ENCODE measurements at regions not wholly inside any gene's neighbourhood (a gene's known extent, or its start where the extent isn't known, plus 50 kb on each side); places are given as distances from the start of the nearest gene placed in this dataset.

DNA sequence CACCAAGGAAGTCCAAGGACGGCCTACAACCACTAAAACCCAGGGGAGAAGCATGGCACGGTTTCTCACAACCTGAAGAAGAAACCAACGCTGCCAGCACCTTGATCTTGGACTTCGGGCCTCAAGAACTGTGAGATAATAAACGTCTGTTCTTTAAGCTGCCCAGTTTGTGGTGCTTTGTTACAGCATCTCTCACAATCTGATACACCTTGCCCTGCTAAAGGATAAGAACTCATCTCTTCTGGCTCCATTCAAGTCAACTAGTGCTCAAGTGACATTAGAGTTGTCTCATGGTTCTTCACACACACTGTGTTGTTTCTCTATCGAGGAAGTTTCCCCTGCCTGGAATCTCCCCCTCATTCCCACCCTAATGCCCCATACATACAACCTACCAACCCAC is 314.4 kb upstream of the RUNX1 start:
- TF ChIP-seq, protein P1, sequence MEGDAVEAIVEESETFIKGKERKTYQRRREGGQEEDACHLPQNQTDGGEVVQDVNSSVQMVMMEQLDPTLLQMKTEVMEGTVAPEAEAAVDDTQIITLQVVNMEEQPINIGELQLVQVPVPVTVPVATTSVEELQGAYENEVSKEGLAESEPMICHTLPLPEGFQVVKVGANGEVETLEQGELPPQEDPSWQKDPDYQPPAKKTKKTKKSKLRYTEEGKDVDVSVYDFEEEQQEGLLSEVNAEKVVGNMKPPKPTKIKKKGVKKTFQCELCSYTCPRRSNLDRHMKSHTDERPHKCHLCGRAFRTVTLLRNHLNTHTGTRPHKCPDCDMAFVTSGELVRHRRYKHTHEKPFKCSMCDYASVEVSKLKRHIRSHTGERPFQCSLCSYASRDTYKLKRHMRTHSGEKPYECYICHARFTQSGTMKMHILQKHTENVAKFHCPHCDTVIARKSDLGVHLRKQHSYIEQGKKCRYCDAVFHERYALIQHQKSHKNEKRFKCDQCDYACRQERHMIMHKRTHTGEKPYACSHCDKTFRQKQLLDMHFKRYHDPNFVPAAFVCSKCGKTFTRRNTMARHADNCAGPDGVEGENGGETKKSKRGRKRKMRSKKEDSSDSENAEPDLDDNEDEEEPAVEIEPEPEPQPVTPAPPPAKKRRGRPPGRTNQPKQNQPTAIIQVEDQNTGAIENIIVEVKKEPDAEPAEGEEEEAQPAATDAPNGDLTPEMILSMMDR (IDR thresholded peaks at IDR 0.05; ENCODE audit: extremely low read depth, missing control alignments) = no peak
- no peak for DNase-seq (ENCODE audit: low spot score)

DNA sequence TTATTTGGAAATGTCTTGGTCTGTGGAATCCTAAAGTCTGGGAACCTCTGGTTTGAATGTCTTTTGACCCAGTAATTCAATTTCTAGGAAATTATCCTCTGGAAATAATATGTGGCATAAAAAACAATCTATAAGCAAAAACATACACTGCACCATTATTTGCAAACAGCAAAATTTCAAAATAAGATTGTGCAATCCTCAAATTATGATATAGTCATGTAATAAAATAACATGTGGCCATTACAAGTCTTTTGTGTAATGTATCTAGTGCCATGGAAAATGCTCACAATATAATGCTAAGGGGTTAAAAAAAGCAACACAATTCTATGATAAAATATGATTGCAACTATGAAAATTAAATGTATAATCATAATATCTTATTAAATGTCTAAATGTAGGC is 312.9 kb upstream of the RUNX1 start:
- TF ChIP-seq, protein P1 (IDR thresholded peaks at IDR 0.05; ENCODE audit: extremely low read depth, missing control alignments) = no peak
- no peak for DNase-seq (ENCODE audit: low spot score)

GRCh38 chr21:35360870-35361570 is 311.9 kb upstream of the RUNX1 start:
- DNase-seq (ENCODE audit: low spot score) = no peak
- TF ChIP-seq, protein P1 (IDR thresholded peaks at IDR 0.05; ENCODE audit: extremely low read depth, missing control alignments) = no peak

DNA sequence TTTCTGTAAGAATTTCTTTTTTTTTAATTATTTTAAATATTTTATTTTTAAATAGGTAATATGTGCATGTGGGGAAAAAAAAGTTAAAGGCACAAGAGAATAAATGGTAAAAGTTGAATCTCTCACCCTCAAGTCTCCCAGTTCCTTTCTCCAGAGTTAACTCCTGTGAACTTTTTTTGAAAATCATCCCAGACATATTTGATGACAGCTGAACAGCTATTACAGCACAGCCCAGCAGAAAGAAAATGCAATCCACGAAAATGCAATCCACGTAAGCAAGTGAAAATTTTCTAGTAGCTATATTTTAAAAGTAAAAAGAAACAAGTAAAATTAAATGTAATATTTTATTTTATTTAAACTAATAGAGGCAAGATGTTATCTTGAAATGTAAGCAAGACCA is 310.0 kb upstream of the RUNX1 start:
- TF ChIP-seq, protein P1 (IDR thresholded peaks at IDR 0.05; ENCODE audit: extremely low read depth, missing control alignments) = no peak
- no peak for DNase-seq (ENCODE audit: low spot score)

GRCh38 chr21:35358008-35358407 is 308.9 kb upstream of the RUNX1 start:
- TF ChIP-seq, protein P1 (IDR thresholded peaks at IDR 0.05; ENCODE audit: extremely low read depth, missing control alignments) = no peak
- DNase-seq (ENCODE audit: low spot score) = peak; percentile 7

- DNase-seq (ENCODE audit: low spot score) = no peak
- TF ChIP-seq, protein P1 (IDR thresholded peaks at IDR 0.05; ENCODE audit: extremely low read depth, missing control alignments) = no peak
Observed at GRCh38 chr21:35357041-35357780, 308.1 kb upstream of the RUNX1 start.

DNA sequence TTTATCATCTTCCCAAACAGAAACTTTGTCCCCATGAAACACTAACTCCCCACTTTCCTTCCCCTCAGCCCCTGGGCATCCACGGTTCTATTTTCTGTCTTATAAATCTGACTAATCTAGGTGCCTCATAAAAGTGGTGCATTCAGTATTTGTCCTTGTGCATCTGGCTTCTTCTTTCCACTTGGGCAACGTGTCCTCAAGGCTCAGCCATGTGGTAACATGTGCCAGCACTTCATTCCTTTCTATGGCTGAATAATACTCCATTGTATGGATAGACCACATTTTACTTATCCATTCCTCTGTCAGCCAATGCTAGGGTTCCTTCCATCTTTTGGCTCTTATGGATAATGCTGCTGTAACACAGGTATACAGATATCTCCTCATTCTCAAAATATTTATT is 305.0 kb upstream of the RUNX1 start:
- no peak for DNase-seq (ENCODE audit: low spot score)
- TF ChIP-seq, protein P1 (IDR thresholded peaks at IDR 0.05; ENCODE audit: extremely low read depth, missing control alignments) = no peak
